Activated CD4-positive, alpha-beta T cell treated with anti-CD3 and anti-CD28 coated beads, Interleukin-2, amount 50 U/mL, for 4 hours (primary cell): ENCODE measurements at regions not wholly inside any gene's neighbourhood (a gene's known extent, or its start where the extent isn't known, plus 50 kb on each side); places are given as distances from the start of the nearest gene placed in this dataset.
"Not testable (repeated sequence)": the region's sequence is repeated elsewhere in the genome, so short reads cannot be mapped to it uniquely, and the experiment has no call there.

Experiments used
- DNase-seq, 2 experiments: peaks; one replicate each; pipeline ENCODE4 v3.0.0-alpha.2; 2020

DNA sequence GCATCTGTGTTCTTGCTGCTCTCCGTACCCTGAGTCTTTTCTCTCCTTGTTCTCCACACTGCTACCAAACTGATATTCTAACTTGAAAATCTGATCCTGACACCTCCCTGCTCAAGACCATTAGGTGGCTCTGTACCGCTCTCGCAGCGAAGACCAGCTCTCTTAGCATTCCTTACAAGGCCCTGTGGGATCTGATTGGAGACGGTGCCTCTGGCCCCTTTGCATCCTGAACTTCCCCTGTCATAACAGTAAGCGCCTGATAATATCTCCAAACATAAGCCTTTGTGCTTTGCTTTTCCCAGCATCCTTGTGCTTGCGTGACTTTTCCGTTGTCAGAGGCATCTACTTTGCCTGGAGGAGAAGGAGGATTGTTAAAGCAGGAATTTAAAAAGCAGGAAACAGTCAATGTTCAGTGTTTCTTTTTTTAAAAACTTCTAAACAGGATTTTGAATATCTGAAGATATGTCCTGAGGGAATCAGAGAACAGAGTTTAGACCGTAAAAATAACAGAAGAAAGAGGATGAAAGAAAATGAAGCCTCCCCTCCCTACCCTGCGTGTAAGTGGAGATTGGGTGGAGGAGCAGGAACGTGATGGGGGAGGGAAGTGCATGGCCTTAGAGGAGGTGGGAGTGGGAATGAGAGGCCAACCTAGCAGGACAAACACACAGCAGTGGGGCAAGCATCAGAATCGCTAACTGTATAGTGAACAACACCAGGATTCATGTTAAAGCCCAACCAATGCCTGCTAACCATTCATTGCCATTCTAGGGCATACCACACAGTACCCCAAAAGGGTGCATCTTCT lies 89.2 kb upstream of the STMND1 start:
- DNase-seq: no peak

DNA sequence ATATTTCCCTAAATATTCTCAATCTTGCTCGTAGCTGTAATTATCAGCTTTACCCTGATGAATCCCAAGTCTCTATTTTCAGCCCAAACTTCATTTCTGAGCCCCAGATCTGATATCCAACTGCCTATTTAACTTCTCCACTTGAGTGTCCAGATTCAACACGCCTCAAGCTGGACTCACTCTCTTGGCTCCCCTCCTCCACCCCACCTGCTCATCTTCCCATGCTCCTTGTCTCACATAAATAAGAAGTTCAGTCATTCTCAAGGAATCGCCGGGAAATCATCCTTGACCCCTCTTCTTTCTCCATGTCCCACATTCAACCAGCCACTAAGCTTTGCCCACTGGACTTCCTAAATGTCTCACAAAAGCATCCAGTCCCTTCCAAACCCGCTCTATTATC lies 89.9 kb upstream of the STMND1 start:
- DNase-seq: no peak

DNA sequence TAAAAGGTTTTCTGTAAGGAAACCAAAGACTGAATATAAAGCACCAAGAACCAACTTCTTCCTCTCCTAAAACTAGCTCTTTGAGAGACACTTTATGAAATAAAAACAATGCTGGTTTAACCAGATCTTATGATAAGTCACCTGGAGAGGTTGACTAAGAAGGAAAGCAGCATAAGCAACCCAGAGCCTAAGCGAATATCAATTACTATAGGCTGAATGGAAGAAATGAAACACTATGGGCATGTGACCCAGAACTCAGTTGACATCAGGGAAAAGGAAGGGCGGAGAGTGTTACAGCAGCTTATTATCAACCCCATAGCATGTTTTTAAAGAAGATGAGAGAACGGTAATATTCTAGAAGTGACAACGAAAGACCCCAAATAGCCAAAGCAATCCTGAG lies 94.1 kb upstream of the STMND1 start:
- no peak for DNase-seq

DNA sequence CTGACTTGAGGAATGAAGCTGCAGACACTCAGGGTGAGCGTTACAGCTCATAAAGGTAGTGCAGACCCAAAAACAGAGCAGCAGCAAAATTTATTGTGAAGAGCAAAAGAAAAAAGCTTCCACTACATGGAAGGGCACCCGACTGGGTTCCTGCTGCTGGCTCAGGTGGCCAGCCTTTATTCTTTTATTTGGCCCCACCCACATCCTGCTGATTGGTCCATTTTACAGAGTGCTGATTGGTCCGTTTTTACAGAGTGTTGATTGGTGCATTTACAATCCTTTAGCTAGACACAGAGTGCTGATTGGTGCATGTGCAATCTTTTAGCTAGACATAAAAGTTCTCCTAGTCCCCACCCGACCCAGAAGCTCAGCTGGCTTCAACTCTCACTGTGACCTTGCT lies 95.3 kb upstream of the STMND1 start:
- DNase-seq: no peak

DNA sequence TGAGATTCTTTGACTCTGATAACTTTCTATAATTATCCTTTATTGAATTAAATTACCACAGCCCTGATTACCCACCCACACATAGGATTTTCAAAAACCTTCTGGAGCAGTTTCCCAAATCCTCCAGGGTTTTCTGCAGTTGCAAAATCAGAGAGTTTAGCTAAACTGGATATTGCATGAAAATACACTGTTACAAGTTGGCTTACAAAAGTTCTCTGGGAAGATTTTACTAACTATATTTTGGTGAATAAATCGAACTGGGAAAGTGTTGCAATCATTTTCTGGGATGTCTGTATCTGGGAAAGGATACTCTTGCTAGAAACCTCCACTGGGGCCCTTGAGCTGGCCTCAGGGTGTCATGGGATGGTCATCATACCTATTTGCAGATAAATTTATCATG lies 97.6 kb upstream of the STMND1 start:
- DNase-seq: no peak

DNA sequence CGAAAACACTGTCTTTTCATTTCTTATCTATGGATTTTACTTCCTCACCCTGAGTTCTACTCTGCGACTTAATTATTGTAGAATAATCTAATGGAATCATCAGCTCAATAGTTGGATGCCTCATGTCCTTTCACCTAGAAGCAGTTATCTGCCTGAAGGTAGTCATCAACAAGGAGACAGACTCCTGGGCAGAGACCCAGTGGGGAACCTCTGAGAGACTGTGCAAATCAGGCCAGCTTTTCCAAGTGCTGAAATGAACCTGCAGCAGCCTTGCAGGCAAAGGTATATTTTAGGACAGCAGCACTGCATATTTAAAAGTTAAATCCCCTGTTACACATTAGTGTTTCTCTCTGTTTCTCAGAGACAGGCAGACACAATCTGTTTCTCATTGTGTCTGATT lies 99.7 kb upstream of the STMND1 start:
- DNase-seq: no peak

DNA sequence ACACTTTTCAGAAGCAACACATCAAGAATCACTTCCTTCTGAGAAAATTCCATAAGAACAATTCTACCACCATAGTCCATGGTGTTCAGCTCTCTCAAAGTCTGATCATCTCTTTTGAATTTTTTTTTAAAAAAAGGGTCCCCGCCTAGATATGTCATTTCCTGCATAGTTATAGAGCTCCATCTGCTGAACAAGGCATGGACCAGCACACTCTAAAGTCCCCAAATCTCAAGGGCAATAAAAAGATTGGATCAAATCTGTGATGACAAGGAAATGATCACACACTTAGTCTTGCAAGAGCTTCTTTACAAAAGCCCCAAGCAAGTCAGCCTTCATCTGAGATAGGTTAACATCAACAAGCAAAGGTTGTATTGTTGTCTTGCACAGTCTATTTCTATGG lies 100.7 kb upstream of the STMND1 start:
- DNase-seq: no peak

DNA sequence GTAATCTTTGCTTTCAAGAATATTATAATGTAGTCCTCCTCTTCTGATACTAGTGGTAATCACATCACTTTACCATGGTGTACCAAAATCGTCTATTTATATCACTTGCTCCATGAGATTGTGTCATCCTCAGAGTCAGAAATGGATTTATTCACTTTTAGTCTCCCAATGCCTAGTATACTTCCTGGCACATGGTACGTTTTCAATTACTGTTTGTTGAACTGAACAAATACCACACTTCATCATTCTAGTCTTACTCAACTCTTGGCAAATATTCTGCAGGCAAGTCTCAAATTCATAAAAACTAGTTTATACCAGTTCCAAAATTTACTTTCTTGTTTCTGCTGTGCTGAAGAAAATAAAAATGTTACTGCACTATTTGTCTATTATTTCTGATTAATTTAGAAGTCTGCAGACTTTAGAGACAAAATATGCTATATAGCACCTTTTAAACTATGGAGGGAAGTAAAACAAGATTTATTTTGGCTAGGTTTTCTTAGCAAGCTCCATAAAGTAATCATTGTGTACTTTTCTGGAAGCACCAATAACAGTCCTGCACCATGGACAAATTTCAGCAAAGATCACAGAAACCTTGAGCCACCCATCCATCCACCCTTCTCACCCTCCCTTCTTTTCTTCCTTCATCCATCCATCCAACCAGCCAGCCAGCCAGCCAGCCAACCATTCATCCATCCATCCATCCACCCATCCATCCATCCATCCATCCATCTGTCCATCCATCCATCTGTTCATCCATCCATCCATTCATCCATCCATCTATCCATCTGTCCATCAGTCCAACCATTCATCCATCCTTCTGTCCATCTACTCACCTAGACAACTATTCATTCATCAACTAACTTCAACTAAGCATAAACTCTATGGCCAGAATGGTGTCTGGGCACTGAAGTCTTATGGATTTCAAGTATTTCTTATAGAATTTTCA lies 102.1 kb upstream of the STMND1 start:
- DNase-seq: no peak

DNA sequence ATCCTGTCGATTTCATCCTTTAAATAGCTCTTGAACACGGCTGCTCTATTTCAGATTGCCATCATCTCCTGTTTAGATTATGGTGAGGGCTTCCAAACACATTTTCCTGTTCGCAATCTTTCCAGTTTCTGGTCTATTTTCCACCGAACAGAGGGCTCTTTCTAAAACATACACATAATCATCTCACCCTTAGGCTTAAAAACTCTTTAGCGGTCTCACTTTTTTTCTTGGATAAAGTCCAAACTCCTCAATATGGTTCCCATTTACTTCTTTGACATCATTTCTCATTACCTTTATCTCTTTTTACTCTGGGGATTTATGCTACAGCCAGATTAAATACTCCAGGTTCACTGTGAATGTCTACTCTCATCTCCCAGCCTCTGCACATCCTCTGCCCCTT lies 103.4 kb upstream of the STMND1 start:
- DNase-seq: no peak

DNA sequence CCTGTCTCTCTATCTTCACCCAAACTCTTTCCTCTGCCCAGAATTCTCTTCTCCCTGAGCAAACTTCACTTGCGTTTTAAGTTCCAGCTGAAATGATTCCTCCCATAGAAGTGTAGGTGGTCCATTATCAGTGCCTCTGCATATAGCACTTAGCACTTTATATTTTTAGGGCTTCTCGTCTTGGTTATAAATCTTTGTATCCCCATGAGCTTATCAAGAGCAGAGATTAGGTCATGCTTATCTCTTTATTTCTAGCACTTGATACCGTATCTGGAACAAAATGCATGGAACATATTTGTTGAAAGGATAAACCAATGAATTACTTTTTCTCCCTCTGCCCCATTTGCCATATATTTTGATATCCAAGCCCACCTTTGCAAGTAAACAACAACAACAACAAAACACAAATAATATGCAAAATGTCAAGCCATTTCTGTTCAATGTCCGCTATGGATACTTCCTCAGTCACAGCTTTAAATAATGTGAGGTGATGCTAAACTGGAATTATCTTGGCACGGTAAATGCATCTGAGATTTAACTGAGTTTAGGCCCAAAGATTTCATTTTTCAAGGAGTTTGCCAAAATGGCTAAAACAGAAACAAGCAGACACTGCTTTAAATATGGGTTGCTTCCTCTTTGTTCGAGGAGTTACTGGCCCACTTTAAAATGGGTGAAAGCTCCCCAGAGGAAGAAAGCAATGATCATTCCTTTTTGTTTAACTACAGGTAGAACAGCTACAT lies 106.2 kb upstream of the STMND1 start:
- no peak for DNase-seq

DNA sequence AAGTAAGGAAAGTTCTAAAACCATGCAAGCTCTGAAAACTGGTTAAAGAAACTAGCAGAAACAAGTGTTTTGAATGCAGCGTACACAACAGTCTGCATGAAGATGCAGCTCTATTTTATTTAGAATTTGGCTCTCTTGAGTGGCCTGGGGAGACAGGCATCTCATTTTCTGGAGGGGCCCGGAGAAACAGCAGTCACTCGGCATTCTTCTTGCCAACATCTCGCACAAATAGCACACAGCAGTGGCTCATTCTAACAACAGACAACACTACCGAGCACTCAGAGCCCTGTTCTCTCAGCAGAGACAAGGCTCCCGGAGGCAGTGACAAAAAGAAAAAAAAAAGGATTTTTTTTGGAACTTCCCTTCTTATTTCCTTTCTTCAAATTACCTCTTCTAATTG lies 108.5 kb upstream of the STMND1 start:
- no peak for DNase-seq

DNA sequence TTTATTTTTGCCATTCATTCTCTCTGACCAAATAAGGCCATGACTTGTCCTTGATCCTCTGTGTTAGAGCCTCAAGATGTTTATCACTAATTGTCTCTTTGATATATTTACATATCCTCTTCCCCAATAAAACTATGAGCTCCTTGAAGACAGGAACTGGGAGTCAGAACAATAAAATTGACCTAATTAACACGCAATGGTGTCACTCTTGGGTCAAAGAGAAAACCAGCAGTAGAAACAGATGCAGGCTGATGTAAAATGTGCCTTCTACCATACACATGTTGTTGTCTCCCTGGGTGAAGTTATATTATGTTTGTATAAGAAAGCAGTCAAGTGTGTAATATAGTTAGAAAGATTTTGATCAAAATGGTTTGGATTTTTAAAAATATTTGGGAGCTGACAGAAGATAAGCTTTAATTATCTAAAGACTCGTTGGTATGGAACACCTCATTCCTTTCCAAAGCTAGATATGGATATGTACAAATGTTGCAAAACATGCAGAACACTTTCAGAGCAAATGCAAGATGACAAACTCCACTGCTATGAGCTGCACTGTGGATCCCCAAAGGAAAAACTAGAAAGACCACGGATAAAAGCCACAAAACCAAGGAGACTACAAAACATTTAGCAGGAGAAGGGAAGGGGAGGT lies 109.7 kb upstream of the STMND1 start:
- no peak for DNase-seq

DNA sequence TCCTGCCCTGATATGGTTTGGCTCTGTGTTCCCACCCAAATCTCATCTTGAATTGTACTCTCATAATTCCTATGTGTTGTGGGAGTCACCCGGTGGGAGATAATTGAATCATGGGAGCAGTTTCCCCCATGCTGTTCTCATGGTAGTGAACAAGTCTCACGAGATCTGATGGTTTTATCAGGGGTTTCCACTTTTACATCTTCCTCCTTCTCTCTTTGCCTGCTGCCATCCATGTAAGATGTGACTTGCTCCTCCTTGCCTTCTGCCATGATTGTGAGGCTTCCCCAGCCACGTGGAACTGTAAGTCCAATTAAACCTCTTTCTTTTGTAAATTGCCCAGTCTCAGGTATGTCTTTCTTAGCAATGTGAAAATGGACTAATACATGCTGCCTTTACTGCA lies 111.9 kb upstream of the STMND1 start:
- DNase-seq: not testable (repeated sequence)

DNA sequence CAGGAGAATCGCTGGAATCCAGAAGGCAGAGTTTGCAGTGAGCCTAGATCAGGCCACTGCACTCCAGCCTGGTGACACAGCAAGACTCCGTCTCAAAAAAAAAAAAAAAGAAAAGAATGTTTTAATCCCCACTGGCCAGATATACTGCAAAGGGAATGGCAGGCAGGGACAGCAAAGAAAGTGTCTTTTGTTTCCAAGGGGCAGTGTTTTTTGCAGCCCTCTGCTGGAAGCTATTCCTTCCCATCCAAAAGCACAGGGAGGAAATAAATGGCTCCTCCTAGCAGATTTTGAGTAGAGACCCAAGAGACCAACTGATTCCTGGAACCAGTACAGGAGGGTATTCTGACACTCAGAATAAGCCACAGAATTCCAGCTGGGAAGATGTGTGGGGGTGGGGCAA lies 112.5 kb upstream of the STMND1 start:
- DNase-seq: no peak

DNA sequence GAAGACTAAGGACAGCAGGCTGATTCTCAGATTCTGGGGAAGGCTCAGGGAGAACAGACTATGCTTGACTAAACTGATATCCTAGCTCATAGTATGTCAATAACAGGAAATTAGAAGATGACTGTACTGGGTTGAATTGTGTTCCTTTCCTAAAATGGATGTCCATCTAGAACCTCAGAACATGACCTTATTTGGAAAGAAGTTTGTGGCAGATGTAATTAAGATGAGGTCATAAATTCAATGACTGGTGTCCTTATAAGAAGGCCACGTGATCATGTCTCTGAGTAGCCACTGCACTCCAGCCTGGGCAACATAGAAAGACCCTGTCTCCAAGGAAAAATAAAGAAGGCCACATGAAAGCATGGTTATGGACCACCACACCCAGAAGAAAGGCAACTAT lies 113.9 kb upstream of the STMND1 start:
- no peak for DNase-seq

DNA sequence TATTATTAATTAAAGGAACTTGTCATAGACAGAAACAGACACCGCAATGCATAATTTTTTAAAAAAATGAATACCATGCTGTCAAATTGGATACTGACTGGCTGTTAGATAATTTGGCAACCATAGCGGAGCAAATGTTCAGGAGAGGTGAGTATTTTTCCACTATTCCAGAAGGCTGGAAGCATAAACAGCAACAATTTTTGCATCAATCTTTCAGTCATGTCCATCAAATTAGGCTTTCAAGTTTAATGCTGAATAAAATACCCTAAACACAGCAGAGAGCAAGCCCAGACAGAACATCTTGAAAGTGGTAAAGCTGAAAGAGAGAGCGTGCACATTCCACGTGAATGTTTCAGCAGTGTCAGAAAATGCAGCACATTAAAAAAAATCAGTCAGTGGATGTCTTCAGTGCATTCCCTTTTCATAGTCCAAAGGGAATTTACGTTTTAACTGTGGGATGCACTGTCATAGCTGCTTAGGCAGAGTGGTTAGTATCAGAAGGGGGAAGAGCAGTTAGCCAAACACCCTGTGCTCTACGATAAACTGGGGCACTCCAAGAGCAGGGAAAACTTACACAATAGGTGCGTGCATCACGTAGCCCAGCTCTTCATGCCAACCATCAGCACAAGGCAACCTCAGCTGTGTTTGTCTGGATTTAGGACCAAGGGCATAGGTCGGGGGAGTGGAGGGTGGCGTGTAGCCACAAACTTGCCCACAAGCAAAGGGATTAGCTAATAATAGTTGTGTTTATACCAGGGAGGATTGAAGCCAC lies 116.2 kb upstream of the STMND1 start:
- no peak for DNase-seq

DNA sequence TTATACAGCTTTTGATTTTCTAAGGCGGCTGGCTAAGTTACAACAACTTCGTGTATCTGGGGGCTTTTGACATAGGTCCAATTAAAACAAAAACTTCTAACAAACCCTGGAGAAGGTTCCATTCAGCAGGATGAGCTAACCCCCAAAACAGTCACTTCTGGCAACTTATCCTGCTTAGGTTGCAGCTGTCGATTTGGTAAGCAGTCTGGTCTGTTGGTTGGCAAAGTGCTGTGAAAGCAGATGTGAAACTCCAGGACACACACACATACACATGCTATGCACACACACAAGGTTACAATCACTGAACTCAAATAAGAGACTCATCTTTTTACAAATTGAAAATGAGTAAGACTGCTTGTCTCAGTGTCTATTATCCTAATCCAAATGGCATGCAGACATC lies 119.0 kb upstream of the STMND1 start:
- DNase-seq: no peak

DNA sequence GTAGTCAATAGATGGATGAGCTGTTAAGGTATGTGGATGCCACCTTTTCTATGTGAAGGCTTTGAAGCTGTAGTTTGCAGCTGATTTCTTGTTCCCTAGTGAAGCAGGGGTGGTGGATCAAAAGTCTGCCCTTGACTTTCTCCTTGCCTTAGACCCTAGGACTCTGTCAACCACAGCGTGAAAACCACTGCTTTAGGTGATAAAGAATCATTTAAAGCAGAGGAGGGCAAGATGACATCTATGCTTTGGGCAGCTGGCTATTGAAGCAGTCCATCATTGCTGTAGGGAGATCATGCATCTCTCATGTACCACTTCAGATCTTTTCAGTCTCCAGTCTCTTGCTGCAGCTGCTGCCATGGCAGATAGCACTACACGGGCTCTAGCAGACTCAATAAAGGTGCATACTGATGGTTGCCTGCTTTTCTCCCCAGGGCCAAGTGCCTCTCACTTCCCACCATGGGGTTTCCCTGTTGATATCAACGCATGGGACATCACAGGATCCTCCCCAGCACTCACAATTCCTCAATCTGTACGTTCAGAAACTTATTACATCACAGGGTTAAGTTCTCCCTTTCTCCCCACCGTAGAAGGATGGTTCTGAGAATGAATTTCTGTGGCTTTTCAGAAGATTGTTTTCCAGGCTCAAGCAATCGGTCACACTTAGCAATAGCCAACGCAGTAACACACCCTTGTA lies 122.0 kb upstream of the STMND1 start:
- no peak for DNase-seq

DNA sequence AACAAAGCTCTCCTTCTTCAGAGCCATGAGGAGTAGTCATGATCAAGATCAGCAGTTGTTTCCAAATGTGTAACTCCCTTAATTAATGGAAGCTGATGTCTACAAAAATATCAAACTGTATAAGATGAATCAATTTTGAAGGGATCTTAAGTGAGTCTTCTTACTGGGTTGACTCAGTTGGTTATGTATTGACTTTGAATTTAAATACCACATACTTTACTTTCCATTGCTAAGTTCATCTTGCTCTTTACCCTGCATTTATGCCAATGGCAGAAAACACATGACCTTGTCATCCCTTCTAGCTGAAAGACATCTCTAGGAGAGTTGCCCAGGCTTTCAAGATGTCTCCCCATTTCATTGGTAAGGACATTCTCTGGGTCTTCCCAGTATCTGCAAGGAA lies 123.2 kb upstream of the STMND1 start:
- no peak for DNase-seq

DNA sequence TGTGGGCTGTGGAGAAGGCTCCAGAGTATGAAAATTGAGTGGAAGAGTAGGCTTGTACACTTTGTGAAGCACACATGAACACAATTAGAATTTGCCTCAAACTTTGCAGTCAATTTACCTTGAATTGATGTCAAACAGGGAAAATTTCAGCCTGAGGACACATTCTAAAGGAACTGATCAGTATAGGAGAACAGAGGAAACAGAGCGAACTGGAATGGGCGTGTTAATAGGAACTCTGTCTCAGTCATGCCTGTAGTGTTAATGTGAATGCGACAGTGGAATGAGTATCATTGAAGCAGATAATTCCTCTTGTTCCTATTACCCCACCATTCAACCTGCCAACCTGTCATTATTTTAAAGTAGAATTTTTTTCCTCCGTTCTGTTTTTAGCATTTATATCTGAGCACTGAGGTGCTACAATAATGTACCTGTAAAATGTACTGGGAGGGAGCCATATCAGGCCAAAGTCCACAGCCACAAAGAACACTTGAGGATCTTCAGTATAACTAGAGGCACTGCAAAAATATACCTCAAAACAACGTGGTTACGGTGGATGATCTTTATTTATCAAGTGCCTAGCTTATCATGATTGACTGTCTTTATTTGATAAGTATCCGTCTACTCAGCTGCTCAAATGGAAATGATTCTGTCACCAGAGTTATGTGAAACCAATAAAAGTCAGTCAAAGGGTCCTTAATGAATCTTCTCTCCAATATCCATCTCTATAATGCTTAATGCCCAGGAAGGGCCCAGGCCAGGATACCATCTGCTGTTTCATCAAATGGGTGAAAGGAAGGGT lies 125.3 kb upstream of the STMND1 start:
- no peak for DNase-seq
